Uterus (tissue), 3 donors: ENCODE measurements at regions not wholly inside any gene's neighbourhood (a gene's known extent, or its start where the extent isn't known, plus 50 kb on each side); places are given as distances from the start of the nearest gene placed in this dataset.

Experiments used
- DNase-seq, 2 donors: peaks; one replicate each; pipeline ENCODE4 v3.0.0-alpha.2; 2019 to 2020
- H3K27ac ChIP-seq, 2 donors: fragments of 200-600 bp; sonication (generic); 1 replicate in 1 of 2; 2 replicates in 1 of 2; pipeline ENCODE4 v1.5.1; 2016 to 2018
- H3K27me3 ChIP-seq, 2 donors: fragments of 200-600 bp; sonication (generic); one replicate each; pipeline ENCODE4 v1.5.1; 2018 to 2019; ENCODE audit warnings: control low read depth in 1 of 2
- H3K36me3 ChIP-seq, 2 donors: fragments of 200-600 bp; sonication (generic); one replicate each; pipeline ENCODE4 v1.5.1; 2019; ENCODE audit warnings: control low read depth in 1 of 2
- H3K4me1 ChIP-seq, 2 donors: fragments of 200-600 bp; sonication (generic); one replicate each; pipeline ENCODE4 v1.5.1; 2018 to 2019; ENCODE audit warnings: control low read depth in 1 of 2
- H3K4me3 ChIP-seq, 2 donors: fragments of 200-600 bp; sonication (generic); 1 replicate in 1 of 2; 2 replicates in 1 of 2; pipeline ENCODE4 v1.5.1; 2018 to 2019; ENCODE audit warnings: mild to moderate bottlenecking in 1 of 2
- H3K9me3 ChIP-seq, 2 donors: fragments of 200-600 bp; sonication (generic); one replicate each; pipeline ENCODE4 v1.5.1; 2019; ENCODE audit warnings: control low read depth in 1 of 2
- POLR2A ChIP-seq, 2 donors: fragments of 450-650 bp; IDR thresholded peaks; one replicate each; pipeline ENCODE4 v1.6.1; 2016; ENCODE audit warnings: antibody characterized with exemption in 2 of 2, mild to moderate bottlenecking in 1 of 2, moderate library complexity in 1 of 2
- intact Hi-C: fragments of 100-400 bp; cut with DNase I; formaldehyde crosslinking; loops from one replicate; pipeline ENCODE4 v1.15.1; 2023; ENCODE audit warnings: low total_unique reads
- TF ChIP-seq, protein P1 (sequence below), 4 experiments: fragments of 200-600 bp in 2 of 4; fragments of 450-650 bp in 2 of 4; sonication (generic) in 2 of 4; IDR thresholded peaks; one replicate each; pipeline ENCODE4 v1.5.1; 2016 to 2019; ENCODE audit warnings: antibody characterized with exemption in 4 of 4, mild to moderate bottlenecking in 2 of 4, moderate library complexity in 1 of 4
- donor health status: DM: yes; HTN: yes; CAD: no.

DNA sequence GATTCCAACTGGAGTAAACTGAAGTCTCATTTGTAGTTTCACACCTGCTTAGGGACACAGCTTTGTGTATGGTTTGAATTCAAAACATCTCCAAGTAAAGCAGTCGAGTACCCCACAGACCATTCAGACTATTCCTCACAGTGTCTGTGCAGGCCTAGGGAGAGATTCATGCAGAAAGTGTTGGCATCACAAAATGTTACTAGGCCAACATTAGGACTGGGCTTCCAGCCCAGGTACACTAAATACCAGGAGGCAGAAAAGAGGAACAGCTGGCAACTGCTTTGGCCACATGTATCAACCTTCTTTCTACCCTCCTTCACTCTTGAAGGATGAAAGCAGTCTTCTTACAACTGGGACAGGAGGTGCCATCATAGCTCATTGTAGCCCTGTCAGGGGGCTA, 270.4 kb upstream of the TMEFF2 start:
- Histone ChIP-seq H3K9me3 (no peaks in the 10 kb centered on the region), H3K4me1 (no peaks in the 10 kb centered on the region), H3K4me3 (no peak overlapping the region), H3K27me3 (no peaks in the 10 kb centered on the region), H3K27ac (no peak overlapping the region), H3K36me3 (no peaks in the 10 kb centered on the region)
- TF ChIP-seq, protein P1, sequence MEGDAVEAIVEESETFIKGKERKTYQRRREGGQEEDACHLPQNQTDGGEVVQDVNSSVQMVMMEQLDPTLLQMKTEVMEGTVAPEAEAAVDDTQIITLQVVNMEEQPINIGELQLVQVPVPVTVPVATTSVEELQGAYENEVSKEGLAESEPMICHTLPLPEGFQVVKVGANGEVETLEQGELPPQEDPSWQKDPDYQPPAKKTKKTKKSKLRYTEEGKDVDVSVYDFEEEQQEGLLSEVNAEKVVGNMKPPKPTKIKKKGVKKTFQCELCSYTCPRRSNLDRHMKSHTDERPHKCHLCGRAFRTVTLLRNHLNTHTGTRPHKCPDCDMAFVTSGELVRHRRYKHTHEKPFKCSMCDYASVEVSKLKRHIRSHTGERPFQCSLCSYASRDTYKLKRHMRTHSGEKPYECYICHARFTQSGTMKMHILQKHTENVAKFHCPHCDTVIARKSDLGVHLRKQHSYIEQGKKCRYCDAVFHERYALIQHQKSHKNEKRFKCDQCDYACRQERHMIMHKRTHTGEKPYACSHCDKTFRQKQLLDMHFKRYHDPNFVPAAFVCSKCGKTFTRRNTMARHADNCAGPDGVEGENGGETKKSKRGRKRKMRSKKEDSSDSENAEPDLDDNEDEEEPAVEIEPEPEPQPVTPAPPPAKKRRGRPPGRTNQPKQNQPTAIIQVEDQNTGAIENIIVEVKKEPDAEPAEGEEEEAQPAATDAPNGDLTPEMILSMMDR (IDR thresholded peaks at IDR 0.05) = no peak
- TF ChIP-seq POLR2A (IDR thresholded peaks at IDR 0.05) = no peak
- DNase-seq = no peak
- intact Hi-C loops = no loop called here

DNA sequence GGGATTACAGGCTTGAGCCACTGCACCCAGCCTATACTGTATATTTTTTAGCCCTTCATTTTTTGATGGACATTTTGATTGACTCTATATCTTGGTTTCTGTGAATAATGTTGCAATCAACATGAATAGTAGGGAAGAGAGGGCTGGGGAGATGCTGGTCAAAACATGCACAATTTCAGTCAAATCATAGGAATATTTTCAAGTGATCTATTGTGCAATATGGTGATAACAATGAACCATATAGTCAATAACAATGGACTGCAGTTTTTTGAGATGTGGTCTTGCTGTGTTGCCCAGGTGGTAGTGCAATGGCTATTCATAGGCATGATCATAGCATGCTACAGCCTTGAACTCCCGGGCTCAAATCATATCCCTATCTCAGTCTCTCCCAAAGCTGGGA, 264.7 kb upstream of the TMEFF2 start:
- no peaks in the 10 kb centered on the region for H3K9me3 ChIP-seq
- no peaks in the 10 kb centered on the region for H3K4me1 ChIP-seq
- H3K27me3 ChIP-seq = no peaks in the 10 kb centered on the region
- no peaks in the 10 kb centered on the region for H3K36me3 ChIP-seq
- no peak for DNase-seq
- TF ChIP-seq POLR2A (IDR thresholded peaks at IDR 0.05) = no peak
- TF ChIP-seq, protein P1 (IDR thresholded peaks at IDR 0.05) = no peak
- no peak overlapping the region for H3K27ac ChIP-seq
- intact Hi-C loops = no loop called here
- no peak overlapping the region for H3K4me3 ChIP-seq

DNA sequence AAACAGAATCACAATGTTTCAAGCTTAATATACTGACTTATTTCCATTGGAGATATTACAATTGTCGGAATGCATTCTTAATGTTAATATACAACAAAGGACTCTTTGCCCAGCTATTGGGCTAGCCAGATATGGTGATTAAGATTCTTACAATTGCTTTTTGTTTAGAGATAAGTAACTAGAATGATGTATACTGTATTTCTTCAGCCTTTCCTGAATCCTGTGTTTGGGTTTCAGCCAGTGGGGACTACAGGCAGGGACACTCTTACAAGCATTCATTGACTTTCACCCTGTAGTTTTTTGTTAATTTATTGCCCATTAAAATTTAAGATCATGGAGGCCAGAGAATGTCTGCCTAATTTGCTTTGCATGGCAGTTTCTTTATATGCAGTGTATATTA, 254.1 kb upstream of the TMEFF2 start:
- DNase-seq = no peak
- no peaks in the 10 kb centered on the region for H3K4me1 ChIP-seq
- H3K27ac ChIP-seq = no peak overlapping the region
- intact Hi-C loops = no loop called here
- no peak overlapping the region for H3K4me3 ChIP-seq
- H3K27me3 ChIP-seq = no peaks in the 10 kb centered on the region
- no peaks in the 10 kb centered on the region for H3K36me3 ChIP-seq
- H3K9me3 ChIP-seq = no peaks in the 10 kb centered on the region
- TF ChIP-seq, protein P1 (IDR thresholded peaks at IDR 0.05) = no peak
- no peak for TF ChIP-seq POLR2A (IDR thresholded peaks at IDR 0.05)

DNA sequence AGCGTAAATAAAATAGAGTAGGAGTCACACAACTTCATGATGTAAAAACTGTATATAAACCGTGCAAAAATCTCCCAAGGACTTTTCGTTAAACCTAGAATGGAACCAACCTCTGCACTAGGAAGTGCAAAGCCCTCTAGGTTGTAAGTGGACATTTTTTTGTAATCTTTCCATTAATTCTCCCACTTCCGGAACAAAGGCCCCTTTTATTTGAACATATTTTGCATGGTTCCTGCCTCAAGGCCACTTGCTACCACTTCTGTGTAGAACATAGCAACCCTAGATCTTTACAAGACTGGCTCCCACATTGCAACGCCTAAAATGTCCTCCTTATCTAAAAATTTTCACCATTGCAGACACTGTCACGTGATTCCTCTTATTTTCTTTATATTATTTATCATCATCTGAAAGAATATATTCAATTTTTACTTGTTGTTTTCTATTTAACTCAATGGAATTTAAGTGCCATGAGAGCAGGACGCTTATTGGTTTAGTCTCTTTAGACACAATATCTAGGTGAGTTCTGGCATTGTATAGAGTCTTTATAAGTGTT, 249.6 kb upstream of the TMEFF2 start:
- TF ChIP-seq, protein P1 (IDR thresholded peaks at IDR 0.05) = no peak
- no peak for TF ChIP-seq POLR2A (IDR thresholded peaks at IDR 0.05)
- DNase-seq = no peak
- Histone ChIP-seq H3K4me1 (no peaks in the 10 kb centered on the region), H3K27ac (no peak overlapping the region), H3K9me3 (no peaks in the 10 kb centered on the region), H3K4me3 (no peak overlapping the region), H3K36me3 (no peaks in the 10 kb centered on the region), H3K27me3 (no peaks in the 10 kb centered on the region)
- intact Hi-C loops = no loop called here

DNA sequence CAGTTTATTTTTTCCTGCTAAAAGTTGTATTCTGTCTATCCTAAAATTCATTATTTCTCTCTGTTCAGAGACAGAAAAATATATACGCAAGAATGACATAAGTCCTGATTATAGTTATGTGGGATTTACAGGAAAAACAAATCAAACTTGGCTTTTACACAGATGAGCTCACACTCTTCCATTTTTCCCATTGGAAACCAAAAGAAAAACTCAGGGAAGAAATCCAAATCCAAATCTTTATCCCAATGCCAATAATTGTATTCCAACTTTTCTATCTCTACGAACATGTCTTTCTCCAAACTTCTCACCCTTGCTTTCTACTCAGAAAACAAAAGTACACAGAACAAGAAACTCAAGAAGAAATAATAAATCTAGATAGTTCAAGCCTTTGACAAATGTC, 249.1 kb upstream of the TMEFF2 start:
- no peak overlapping the region for H3K4me3 ChIP-seq
- H3K9me3 ChIP-seq = no peaks in the 10 kb centered on the region
- no peaks in the 10 kb centered on the region for H3K27me3 ChIP-seq
- no peak for TF ChIP-seq POLR2A (IDR thresholded peaks at IDR 0.05)
- intact Hi-C loops = no loop called here
- no peak for DNase-seq
- no peaks in the 10 kb centered on the region for H3K4me1 ChIP-seq
- H3K36me3 ChIP-seq = no peaks in the 10 kb centered on the region
- H3K27ac ChIP-seq = no peak overlapping the region

DNA sequence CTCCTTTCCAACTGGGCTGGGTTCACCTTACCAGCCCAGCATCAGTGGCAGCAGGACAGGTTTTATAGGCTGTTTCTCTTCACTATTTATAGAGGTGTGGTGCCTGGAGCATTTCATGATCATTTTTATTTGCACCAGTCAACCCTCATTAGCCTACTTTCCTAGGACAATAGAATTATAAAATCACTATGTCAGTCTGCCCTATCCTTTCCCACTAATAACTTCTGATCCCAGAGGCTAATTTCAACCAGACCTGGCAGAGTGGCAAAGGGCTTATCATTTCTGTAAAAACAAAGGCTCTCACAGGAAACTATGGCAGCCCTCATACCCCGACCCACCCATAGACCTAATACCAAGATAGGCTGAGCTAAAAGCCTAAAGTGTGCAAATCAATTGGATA, 243.5 kb upstream of the TMEFF2 start:
- intact Hi-C loops = no loop called here
- Histone ChIP-seq H3K27ac (no peak overlapping the region), H3K27me3 (no peaks in the 10 kb centered on the region), H3K9me3 (no peaks in the 10 kb centered on the region), H3K4me3 (no peak overlapping the region), H3K4me1 (no peaks in the 10 kb centered on the region), H3K36me3 (no peaks in the 10 kb centered on the region)
- TF ChIP-seq POLR2A (IDR thresholded peaks at IDR 0.05) = no peak
- TF ChIP-seq, protein P1 (IDR thresholded peaks at IDR 0.05) = no peak
- DNase-seq = no peak
